Activated CD8-positive, alpha-beta memory T cell treated with anti-CD3 and anti-CD28 coated beads for 24 hours (primary cell): ENCODE measurements at regions not wholly inside any gene's neighbourhood (a gene's known extent, or its start where the extent isn't known, plus 50 kb on each side); places are given as distances from the start of the nearest gene placed in this dataset.
"Not testable (repeated sequence)": the region's sequence is repeated elsewhere in the genome, so short reads cannot be mapped to it uniquely, and the experiment has no call there.

Experiments used
- DNase-seq: peaks from one replicate; pipeline ENCODE4 v3.0.0-alpha.2; 2020

GRCh38 chr10:125605167-125605566 lies 77.8 kb downstream of the TEX36 start:
- no peak for DNase-seq

GRCh38 chr10:125602825-125603224 lies 80.1 kb downstream of the TEX36 start:
- no peak for DNase-seq

GRCh38 chr10:125599194-125599593 lies 83.8 kb downstream of the TEX36 start:
- no peak for DNase-seq

GRCh38 chr10:125595911-125596310 lies 87.1 kb downstream of the TEX36 start:
- DNase-seq, result no peak

GRCh38 chr10:125593644-125594043 lies 89.3 kb downstream of the TEX36 start:
- no peak for DNase-seq

GRCh38 chr10:125592897-125593296 lies 90.1 kb downstream of the TEX36 start:
- DNase-seq, result no peak

GRCh38 chr10:125591886-125592285 lies 91.1 kb downstream of the TEX36 start:
- no peak for DNase-seq

GRCh38 chr10:125588738-125589137 lies 94.2 kb downstream of the TEX36 start:
- not testable (repeated sequence) for DNase-seq

GRCh38 chr10:125584954-125585353 lies 98.0 kb downstream of the TEX36 start:
- DNase-seq, result no peak

GRCh38 chr10:125578658-125579315 lies 104.2 kb downstream of the TEX36 start:
- DNase-seq, result no peak

- no peak for DNase-seq
Measured at GRCh38 chr10:125575843-125576242, 107.1 kb downstream of the TEX36 start.

- no peak for DNase-seq
Measured at GRCh38 chr10:125568156-125568555, 114.8 kb downstream of the TEX36 start.

- DNase-seq, result no peak
Measured at GRCh38 chr10:125567529-125567928, 115.4 kb downstream of the TEX36 start.

- no peak for DNase-seq
Measured at GRCh38 chr10:125565046-125565445, 117.9 kb downstream of the TEX36 start.

- DNase-seq, result no peak
Measured at GRCh38 chr10:125564570-125564969, 118.4 kb downstream of the TEX36 start.

- no peak for DNase-seq
Measured at GRCh38 chr10:125562737-125563136, 120.2 kb downstream of the TEX36 start.

GRCh38 chr10:125560947-125561346 lies 122.0 kb downstream of the TEX36 start:
- DNase-seq, result no peak

- no peak for DNase-seq
Measured at GRCh38 chr10:125559210-125559609, 123.8 kb downstream of the TEX36 start.

GRCh38 chr10:125557801-125558505 lies 125.0 kb downstream of the TEX36 start:
- DNase-seq, result no peak

- no peak for DNase-seq
Measured at GRCh38 chr10:125557311-125557710, 125.7 kb downstream of the TEX36 start.

GRCh38 chr10:125556882-125557281 lies 126.1 kb downstream of the TEX36 start:
- DNase-seq, result no peak

GRCh38 chr10:125555743-125556142 lies 127.2 kb downstream of the TEX36 start:
- DNase-seq, result no peak

- DNase-seq, result no peak
Measured at GRCh38 chr10:125555267-125555666, 127.7 kb downstream of the TEX36 start.

- no peak for DNase-seq
Measured at GRCh38 chr10:125554753-125555152, 128.2 kb downstream of the TEX36 start.
